RPMI8226 (cell line): ENCODE measurements at regions not wholly inside any gene's neighbourhood (a gene's known extent, or its start where the extent isn't known, plus 50 kb on each side); places are given as distances from the start of the nearest gene placed in this dataset.
"Not testable (repeated sequence)": the region's sequence is repeated elsewhere in the genome, so short reads cannot be mapped to it uniquely, and the experiment has no call there.

ENCODE experiments used
- DNase-seq: peaks from one replicate; pipeline ENCODE4 v3.0.0-alpha.2; 2015

- DNase-seq: no peak
Observed at GRCh38 chr5:82886911-82887310, 190.3 kb downstream of the TMEM167A start.

GRCh38 chr5:82885627-82886389 is 191.4 kb downstream of the TMEM167A start:
- DNase-seq: no peak

- no peak for DNase-seq
Observed at GRCh38 chr5:82884821-82885471, 192.2 kb downstream of the TMEM167A start.

GRCh38 chr5:82882316-82882715 is 194.9 kb downstream of the TMEM167A start:
- no peak for DNase-seq

- no peak for DNase-seq
Observed at GRCh38 chr5:82881571-82882174, 195.5 kb downstream of the TMEM167A start.

- no peak for DNase-seq
Observed at GRCh38 chr5:82879089-82879488, 198.1 kb downstream of the TMEM167A start.

GRCh38 chr5:82873452-82873851 is 203.7 kb downstream of the TMEM167A start:
- DNase-seq: no peak

- DNase-seq: not testable (repeated sequence)
Observed at GRCh38 chr5:82872321-82873288, 204.6 kb downstream of the TMEM167A start.

GRCh38 chr5:82865625-82866024 is 211.6 kb downstream of the TMEM167A start:
- DNase-seq: no peak

- DNase-seq: no peak
Observed at GRCh38 chr5:82863266-82863665, 213.9 kb downstream of the TMEM167A start.

- no peak for DNase-seq
Observed at GRCh38 chr5:82862711-82863110, 214.5 kb downstream of the TMEM167A start.

GRCh38 chr5:82862261-82862660 is 214.9 kb downstream of the TMEM167A start:
- no peak for DNase-seq

GRCh38 chr5:82861701-82862100 is 215.5 kb downstream of the TMEM167A start:
- no peak for DNase-seq

GRCh38 chr5:82859451-82860140 is 217.6 kb downstream of the TMEM167A start:
- DNase-seq: no peak

GRCh38 chr5:82858151-82859025 is 218.8 kb downstream of the TMEM167A start:
- DNase-seq: no peak

- no peak for DNase-seq
Observed at GRCh38 chr5:82855893-82856550, 221.2 kb downstream of the TMEM167A start.

GRCh38 chr5:82854956-82855355 is 222.2 kb downstream of the TMEM167A start:
- no peak for DNase-seq

GRCh38 chr5:82851471-82851870 is 225.7 kb downstream of the TMEM167A start:
- no peak for DNase-seq

GRCh38 chr5:82850393-82850792 is 226.8 kb downstream of the TMEM167A start:
- no peak for DNase-seq

GRCh38 chr5:82849885-82850284 is 227.3 kb downstream of the TMEM167A start:
- no peak for DNase-seq

- DNase-seq: no peak
Observed at GRCh38 chr5:82847562-82847961, 229.6 kb downstream of the TMEM167A start.
